Hematopoietic multipotent progenitor cell treated with erythropoietin and hydrocortisone succinate and interleukin-3 and kit ligand, for 6 days (in vitro differentiated cells): ENCODE measurements at regions not wholly inside any gene's neighbourhood (a gene's known extent, or its start where the extent isn't known, plus 50 kb on each side); places are given as distances from the start of the nearest gene placed in this dataset.

Source experiments
- DNase-seq: peaks from one replicate; pipeline ENCODE4 v3.0.0-alpha.2; 2015

- no peak for DNase-seq
Observed at GRCh38 chr12:58378028-58378427, 436.7 kb downstream of the ATP23 start.

GRCh38 chr12:58381546-58381945, 440.2 kb downstream of the ATP23 start:
- DNase-seq: no peak

GRCh38 chr12:58384196-58384595, 442.8 kb downstream of the ATP23 start:
- peak; percentile 18 for DNase-seq

GRCh38 chr12:58386136-58386535, 444.8 kb downstream of the ATP23 start:
- no peak for DNase-seq

- DNase-seq: no peak
Observed at GRCh38 chr12:58387199-58387598, 445.8 kb downstream of the ATP23 start.

GRCh38 chr12:58388261-58388660, 446.9 kb downstream of the ATP23 start:
- DNase-seq: no peak

- DNase-seq: no peak
Observed at GRCh38 chr12:58393152-58393551, 451.8 kb downstream of the ATP23 start.

- no peak for DNase-seq
Observed at GRCh38 chr12:58395056-58395455, 453.7 kb downstream of the ATP23 start.

GRCh38 chr12:58395470-58395869, 454.1 kb downstream of the ATP23 start:
- DNase-seq: no peak

GRCh38 chr12:58396239-58396638, 454.9 kb downstream of the ATP23 start:
- no peak for DNase-seq

GRCh38 chr12:58405363-58405762, 464.0 kb downstream of the ATP23 start:
- no peak for DNase-seq

- DNase-seq: no peak
Observed at GRCh38 chr12:58408516-58408915, 467.1 kb downstream of the ATP23 start.

- no peak for DNase-seq
Observed at GRCh38 chr12:58412461-58413060, 471.2 kb downstream of the ATP23 start.

GRCh38 chr12:58413794-58414193, 472.4 kb downstream of the ATP23 start:
- DNase-seq: no peak

GRCh38 chr12:58414398-58414871, 473.1 kb downstream of the ATP23 start:
- no peak for DNase-seq

GRCh38 chr12:58415716-58416115, 474.3 kb downstream of the ATP23 start:
- DNase-seq: no peak

- DNase-seq: no peak
Observed at GRCh38 chr12:58416236-58416635, 474.9 kb downstream of the ATP23 start.

GRCh38 chr12:58419196-58419760, 477.9 kb downstream of the ATP23 start:
- peak; percentile 71 for DNase-seq

- no peak for DNase-seq
Observed at GRCh38 chr12:58419905-58420304, 478.5 kb downstream of the ATP23 start.

- no peak for DNase-seq
Observed at GRCh38 chr12:58420503-58420902, 479.1 kb downstream of the ATP23 start.

- DNase-seq: no peak
Observed at GRCh38 chr12:58421990-58422389, 480.6 kb downstream of the ATP23 start.

GRCh38 chr12:58424735-58425392, 483.5 kb downstream of the ATP23 start:
- DNase-seq: no peak

- DNase-seq: peak; percentile 71
Observed at GRCh38 chr12:58425481-58426392, 484.4 kb downstream of the ATP23 start.
